Parathyroid adenoma (tissue), 2 donors: ENCODE measurements at regions not wholly inside any gene's neighbourhood (a gene's known extent, or its start where the extent isn't known, plus 50 kb on each side); places are given as distances from the start of the nearest gene placed in this dataset.

Source experiments
- H2AFZ ChIP-seq: fragments of 300-600 bp; sonication (generic); one replicate; pipeline ENCODE4 v1.7.0; 2017; ENCODE audit warnings: antibody characterized with exemption, mild to moderate bottlenecking
- H3K27ac ChIP-seq: fragments of 300-600 bp; sonication (generic); one replicate; pipeline ENCODE4 v1.7.0; 2017
- H3K27me3 ChIP-seq: fragments of 300-600 bp; sonication (generic); one replicate; pipeline ENCODE4 v1.7.0; 2017; ENCODE audit warnings: low read length; ENCODE audit not compliant: control insufficient read depth, insufficient read depth
- H3K36me3 ChIP-seq: fragments of 300-600 bp; sonication (generic); one replicate; pipeline ENCODE4 v1.7.0; 2017; ENCODE audit warnings: low read length; ENCODE audit not compliant: control insufficient read depth, insufficient read depth
- H3K4me1 ChIP-seq: fragments of 300-600 bp; sonication (generic); one replicate; pipeline ENCODE4 v1.7.0; 2017; ENCODE audit warnings: control low read depth
- H3K4me2 ChIP-seq: fragments of 300-600 bp; sonication (generic); one replicate; pipeline ENCODE4 v1.7.0; 2017; ENCODE audit warnings: low read length
- H3K4me3 ChIP-seq: fragments of 300-600 bp; sonication (generic); one replicate; pipeline ENCODE4 v1.7.0; 2017; ENCODE audit warnings: low read depth, low read length
- H3K79me2 ChIP-seq: fragments of 300-600 bp; sonication (generic); one replicate; pipeline ENCODE4 v1.7.0; 2017; ENCODE audit warnings: control low read depth
- H3K9ac ChIP-seq: fragments of 300-600 bp; sonication (generic); one replicate; pipeline ENCODE4 v1.7.0; 2017; ENCODE audit warnings: mild to moderate bottlenecking
- H3K9me3 ChIP-seq: fragments of 300-600 bp; sonication (generic); one replicate; pipeline ENCODE4 v1.7.0; 2017; ENCODE audit warnings: low read length; ENCODE audit not compliant: control insufficient read depth
- TF ChIP-seq, protein P1 (sequence below): fragments of 300-600 bp; sonication (generic); IDR thresholded peaks from one replicate; pipeline ENCODE4 v1.7.0; 2017; ENCODE audit warnings: antibody characterized with exemption, mild to moderate bottlenecking
- donor health status: primary hyperparathyroidism.

DNA sequence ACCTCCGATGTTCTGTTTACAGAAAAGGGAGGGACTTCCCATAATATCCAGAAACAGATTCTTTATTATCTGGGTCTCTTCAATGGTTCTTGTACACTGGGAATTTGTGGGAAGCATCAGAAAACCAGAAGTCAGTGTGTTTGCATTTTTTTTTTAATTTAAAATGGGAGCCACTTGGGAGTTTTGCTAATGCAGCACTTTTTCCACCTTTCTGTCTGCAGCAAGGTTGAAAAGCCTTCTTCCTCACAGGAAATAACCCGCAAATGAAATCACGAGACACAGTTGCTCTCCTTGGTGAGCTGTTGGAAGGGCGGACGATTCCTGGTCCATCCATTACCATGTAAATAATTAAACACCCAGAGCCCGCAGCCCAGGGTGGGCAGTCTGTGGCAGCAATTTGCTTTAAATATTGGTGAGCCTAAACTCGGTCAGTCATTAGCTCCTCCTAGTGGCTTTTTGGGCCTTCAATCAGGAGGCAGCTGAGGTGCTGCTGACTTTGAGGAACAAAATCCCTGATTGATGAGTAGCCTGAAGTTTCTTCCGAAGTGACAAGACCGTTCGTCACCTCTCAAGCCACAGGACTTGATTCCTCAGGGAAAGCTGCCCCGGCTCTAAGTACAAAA, 471.5 kb downstream of the EPHA4 start:
- no peak overlapping the region for H3K4me3 ChIP-seq
- no peak overlapping the region for H3K4me2 ChIP-seq
- TF ChIP-seq, protein P1, sequence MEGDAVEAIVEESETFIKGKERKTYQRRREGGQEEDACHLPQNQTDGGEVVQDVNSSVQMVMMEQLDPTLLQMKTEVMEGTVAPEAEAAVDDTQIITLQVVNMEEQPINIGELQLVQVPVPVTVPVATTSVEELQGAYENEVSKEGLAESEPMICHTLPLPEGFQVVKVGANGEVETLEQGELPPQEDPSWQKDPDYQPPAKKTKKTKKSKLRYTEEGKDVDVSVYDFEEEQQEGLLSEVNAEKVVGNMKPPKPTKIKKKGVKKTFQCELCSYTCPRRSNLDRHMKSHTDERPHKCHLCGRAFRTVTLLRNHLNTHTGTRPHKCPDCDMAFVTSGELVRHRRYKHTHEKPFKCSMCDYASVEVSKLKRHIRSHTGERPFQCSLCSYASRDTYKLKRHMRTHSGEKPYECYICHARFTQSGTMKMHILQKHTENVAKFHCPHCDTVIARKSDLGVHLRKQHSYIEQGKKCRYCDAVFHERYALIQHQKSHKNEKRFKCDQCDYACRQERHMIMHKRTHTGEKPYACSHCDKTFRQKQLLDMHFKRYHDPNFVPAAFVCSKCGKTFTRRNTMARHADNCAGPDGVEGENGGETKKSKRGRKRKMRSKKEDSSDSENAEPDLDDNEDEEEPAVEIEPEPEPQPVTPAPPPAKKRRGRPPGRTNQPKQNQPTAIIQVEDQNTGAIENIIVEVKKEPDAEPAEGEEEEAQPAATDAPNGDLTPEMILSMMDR, result no peak
- H3K9ac ChIP-seq, result no peak overlapping the region
- H3K79me2 ChIP-seq, result no peaks in the 10 kb centered on the region
- H3K36me3 ChIP-seq, result no peaks in the 10 kb centered on the region
- no peaks in the 10 kb centered on the region for H3K27me3 ChIP-seq
- H3K27ac ChIP-seq, result no peak overlapping the region
- H3K9me3 ChIP-seq, result no peaks in the 10 kb centered on the region
- H2AFZ ChIP-seq, result no peak overlapping the region
- H3K4me1 ChIP-seq, result no peaks in the 10 kb centered on the region

DNA sequence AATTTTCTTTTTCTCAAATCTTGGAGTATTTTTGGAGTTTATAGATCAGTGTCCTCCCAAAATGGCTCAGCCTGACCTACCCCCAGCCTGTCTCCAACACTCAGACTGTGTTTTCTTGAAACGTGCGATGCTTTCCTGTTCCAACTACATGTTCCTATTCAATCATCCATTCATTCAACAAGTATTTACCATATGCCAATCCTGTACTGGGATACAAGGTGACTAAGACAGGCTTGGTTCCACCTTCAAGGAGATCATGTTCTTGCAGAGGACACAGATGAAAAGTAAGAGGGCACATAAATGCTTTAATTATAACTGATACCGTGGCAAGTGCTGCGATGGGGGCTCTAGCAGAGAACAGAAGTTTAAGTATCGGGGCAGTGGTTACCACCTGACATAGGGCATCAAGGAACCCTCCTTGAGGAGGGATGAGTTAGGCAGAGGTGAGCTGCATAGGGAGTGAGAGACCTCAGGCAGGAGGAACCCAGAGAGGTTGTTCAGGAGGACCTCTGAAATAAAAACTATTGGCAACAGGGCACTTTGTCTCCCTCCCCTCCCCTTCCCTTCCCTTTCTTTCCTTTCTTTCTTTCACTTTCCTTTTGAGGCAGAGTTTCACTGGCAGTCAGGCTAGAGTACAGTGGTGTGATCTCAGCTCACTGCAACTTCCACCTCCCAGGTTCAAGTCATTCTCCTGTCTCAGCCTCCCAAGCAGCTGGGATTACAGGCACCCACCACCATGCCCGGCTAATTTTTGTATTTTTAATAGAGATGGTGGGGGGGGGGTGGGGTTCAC, 469.0 kb downstream of the EPHA4 start:
- H3K27me3 ChIP-seq, result no peaks in the 10 kb centered on the region
- H3K9ac ChIP-seq, result no peak overlapping the region
- H3K4me2 ChIP-seq, result no peak overlapping the region
- H3K79me2 ChIP-seq, result no peaks in the 10 kb centered on the region
- H3K4me1 ChIP-seq, result no peaks in the 10 kb centered on the region
- no peak overlapping the region for H2AFZ ChIP-seq
- H3K9me3 ChIP-seq, result no peaks in the 10 kb centered on the region
- H3K4me3 ChIP-seq, result no peak overlapping the region
- no peaks in the 10 kb centered on the region for H3K36me3 ChIP-seq
- TF ChIP-seq, protein P1, result no peak
- no peak overlapping the region for H3K27ac ChIP-seq

DNA sequence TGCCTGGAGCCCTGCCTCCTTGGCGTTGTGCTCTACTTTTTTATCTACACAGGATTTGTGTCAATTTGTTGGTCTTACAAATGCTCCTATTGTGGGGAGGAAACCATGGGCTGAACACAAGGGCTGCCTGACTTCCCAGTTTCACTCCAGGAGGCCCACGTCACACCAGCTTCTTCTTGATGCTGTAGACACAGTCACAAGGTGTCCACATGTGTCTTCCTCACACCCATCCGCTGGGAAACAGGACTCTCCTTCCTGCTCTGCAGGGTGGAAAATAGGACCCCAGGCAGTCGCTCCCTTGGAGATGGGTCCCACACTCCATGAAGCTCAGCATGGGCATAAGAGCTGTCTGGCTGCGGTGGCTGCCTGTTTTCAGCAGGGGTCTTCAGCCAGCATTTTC, 468.2 kb downstream of the EPHA4 start:
- no peaks in the 10 kb centered on the region for H3K79me2 ChIP-seq
- no peak overlapping the region for H3K27ac ChIP-seq
- no peak overlapping the region for H3K9ac ChIP-seq
- no peaks in the 10 kb centered on the region for H3K4me1 ChIP-seq
- TF ChIP-seq, protein P1, result no peak
- no peaks in the 10 kb centered on the region for H3K36me3 ChIP-seq
- no peak overlapping the region for H3K4me3 ChIP-seq
- H3K4me2 ChIP-seq, result no peak overlapping the region
- no peak overlapping the region for H2AFZ ChIP-seq
- H3K27me3 ChIP-seq, result no peaks in the 10 kb centered on the region
- no peaks in the 10 kb centered on the region for H3K9me3 ChIP-seq

DNA sequence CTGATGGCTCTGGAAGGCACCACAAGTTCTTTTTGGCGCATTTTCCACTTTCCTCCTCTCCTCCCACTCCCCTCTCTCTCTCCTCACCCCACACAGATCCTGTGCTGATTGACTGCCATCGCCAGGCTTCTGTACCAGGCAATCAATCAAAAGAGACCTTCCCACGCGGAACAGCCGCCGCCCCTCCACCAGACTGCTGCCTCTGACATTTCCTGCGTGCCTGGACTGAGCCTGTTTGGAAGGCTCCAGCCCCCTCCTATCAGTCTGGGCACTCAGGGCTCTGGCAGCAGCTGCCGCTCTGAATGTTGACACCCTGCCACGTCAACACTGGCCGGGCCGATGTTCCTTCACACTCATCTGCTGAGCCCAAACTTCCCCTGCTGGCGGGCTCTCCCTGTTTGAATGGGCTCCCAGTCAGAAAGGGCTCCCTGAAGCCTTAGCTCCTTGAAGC, 467.7 kb downstream of the EPHA4 start:
- Histone ChIP-seq H3K36me3 (no peaks in the 10 kb centered on the region), H3K27me3 (no peaks in the 10 kb centered on the region), H2AFZ (no peak overlapping the region), H3K9me3 (no peaks in the 10 kb centered on the region), H3K79me2 (no peaks in the 10 kb centered on the region), H3K27ac (no peak overlapping the region), H3K4me2 (no peak overlapping the region), H3K4me3 (no peak overlapping the region), H3K4me1 (no peaks in the 10 kb centered on the region), H3K9ac (no peak overlapping the region)
- TF ChIP-seq, protein P1, result no peak
